Mesothelial cell of epicardium (in vitro differentiated cells): ENCODE measurements at regions not wholly inside any gene's neighbourhood (a gene's known extent, or its start where the extent isn't known, plus 50 kb on each side); places are given as distances from the start of the nearest gene placed in this dataset.

Experiments used
- DNase-seq, 2 experiments: peaks; one replicate each; pipeline ENCODE4 v3.0.0; 2021; ENCODE audit warnings: low spot score in 2 of 2; ENCODE audit not compliant: unreplicated experiment in 2 of 2
- H3K27ac Mint-ChIP-seq: 2 replicates; pipeline ENCODE4 v1.8.0; 2021; ENCODE audit warnings: mixed read lengths
- H3K27me3 Mint-ChIP-seq: 2 replicates; pipeline ENCODE4 v1.8.0; 2021; ENCODE audit warnings: low read depth, mixed read lengths
- H3K36me3 Mint-ChIP-seq: 2 replicates; pipeline ENCODE4 v1.8.0; 2021; ENCODE audit warnings: mixed read lengths
- H3K4me1 Mint-ChIP-seq: 2 replicates; pipeline ENCODE4 v1.8.0; 2021; ENCODE audit warnings: mixed read lengths
- H3K4me3 Mint-ChIP-seq: 2 replicates; pipeline ENCODE4 v1.8.0; 2021; ENCODE audit warnings: mild to moderate bottlenecking, moderate library complexity, mixed read lengths
- H3K9me3 Mint-ChIP-seq: 2 replicates; pipeline ENCODE4 v1.8.0; 2021; ENCODE audit warnings: mixed read lengths
- TF ChIP-seq, protein P1 (sequence below): fragments of 200-600 bp; sonication (generic); IDR thresholded peaks from one replicate; pipeline ENCODE4 v1.5.0; 2021; ENCODE audit warnings: antibody characterized with exemption; ENCODE audit not compliant: unreplicated experiment

DNA sequence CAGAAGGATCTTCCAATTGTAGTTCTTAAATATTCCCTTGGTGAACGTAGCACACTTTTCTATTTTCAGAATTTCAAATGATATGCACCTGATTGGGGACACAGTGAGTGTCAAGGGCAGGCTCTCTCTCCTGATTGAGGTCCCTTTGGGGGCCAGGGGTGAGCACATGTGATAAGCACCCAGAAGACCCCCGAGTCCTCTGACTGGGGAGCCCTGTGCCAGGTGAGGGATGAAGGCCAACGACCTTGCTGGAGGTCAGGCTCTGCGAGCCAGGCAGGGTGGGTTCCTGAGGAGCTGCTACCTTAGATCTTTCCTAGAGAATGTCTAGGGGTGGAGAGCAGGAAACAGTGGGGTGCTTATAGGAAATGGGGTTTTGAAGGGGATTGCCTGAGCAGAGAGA, 1253.9 kb downstream of the BRD1 start:
- H3K27me3 Mint-ChIP-seq = peaks cover 54% of the 10 kb centered on the region
- H3K4me3 Mint-ChIP-seq = peak overlapping the region; percentile 57
- peaks cover 1% of the 10 kb centered on the region for H3K4me1 Mint-ChIP-seq
- TF ChIP-seq, protein P1, sequence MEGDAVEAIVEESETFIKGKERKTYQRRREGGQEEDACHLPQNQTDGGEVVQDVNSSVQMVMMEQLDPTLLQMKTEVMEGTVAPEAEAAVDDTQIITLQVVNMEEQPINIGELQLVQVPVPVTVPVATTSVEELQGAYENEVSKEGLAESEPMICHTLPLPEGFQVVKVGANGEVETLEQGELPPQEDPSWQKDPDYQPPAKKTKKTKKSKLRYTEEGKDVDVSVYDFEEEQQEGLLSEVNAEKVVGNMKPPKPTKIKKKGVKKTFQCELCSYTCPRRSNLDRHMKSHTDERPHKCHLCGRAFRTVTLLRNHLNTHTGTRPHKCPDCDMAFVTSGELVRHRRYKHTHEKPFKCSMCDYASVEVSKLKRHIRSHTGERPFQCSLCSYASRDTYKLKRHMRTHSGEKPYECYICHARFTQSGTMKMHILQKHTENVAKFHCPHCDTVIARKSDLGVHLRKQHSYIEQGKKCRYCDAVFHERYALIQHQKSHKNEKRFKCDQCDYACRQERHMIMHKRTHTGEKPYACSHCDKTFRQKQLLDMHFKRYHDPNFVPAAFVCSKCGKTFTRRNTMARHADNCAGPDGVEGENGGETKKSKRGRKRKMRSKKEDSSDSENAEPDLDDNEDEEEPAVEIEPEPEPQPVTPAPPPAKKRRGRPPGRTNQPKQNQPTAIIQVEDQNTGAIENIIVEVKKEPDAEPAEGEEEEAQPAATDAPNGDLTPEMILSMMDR = no peak
- H3K9me3 Mint-ChIP-seq = peaks cover 21% of the 10 kb centered on the region
- no peak for DNase-seq
- H3K36me3 Mint-ChIP-seq = peaks cover 2% of the 10 kb centered on the region
- H3K27ac Mint-ChIP-seq = no peak overlapping the region

DNA sequence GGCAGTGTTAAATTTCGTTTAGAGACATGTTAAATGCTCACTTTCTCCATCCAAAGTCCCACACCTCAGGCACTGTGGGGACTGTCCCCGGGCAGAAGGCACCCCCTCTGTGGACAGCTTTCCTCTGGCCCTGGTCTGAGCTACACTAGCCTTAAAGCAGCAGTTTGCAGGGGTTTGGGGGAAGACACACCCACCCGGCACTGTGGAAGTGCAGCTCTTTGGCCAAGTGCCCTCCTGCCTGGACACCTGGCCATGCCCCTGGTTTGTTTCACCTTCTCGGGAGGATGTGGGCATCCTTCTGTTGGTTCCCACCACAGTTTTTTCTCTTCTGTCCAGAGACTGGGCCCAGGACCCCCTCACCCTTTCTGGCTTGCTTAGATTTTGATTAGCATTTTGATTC, 1254.7 kb downstream of the BRD1 start:
- TF ChIP-seq, protein P1 = no peak
- Mint-ChIP-seq H3K9me3 (peaks cover 21% of the 10 kb centered on the region), H3K36me3 (peaks cover 2% of the 10 kb centered on the region), H3K4me1 (peaks cover 1% of the 10 kb centered on the region), H3K4me3 (no peak overlapping the region), H3K27ac (no peak overlapping the region), H3K27me3 (peaks cover 48% of the 10 kb centered on the region)
- no peak for DNase-seq

DNA sequence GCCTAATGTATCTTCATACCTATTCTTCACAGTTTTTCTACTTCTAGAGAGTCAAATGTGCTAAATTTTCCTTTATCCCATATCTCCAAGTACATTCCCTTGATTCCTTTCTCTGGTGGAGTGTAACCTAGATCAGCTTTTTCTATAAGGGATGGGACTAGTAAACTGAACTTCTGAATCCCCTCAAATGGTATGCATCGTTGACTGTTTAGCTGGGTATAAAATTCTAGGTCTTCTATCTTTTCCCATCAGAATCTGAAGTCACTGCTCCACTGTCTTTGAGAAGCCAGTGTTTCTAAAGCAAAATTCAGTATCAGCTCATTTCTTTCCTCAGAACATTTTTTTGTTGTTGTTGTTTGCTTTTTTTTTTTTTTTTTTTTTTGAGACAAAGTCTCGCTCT, 1256.8 kb downstream of the BRD1 start:
- H3K4me3 Mint-ChIP-seq = no peak overlapping the region
- peaks cover 21% of the 10 kb centered on the region for H3K9me3 Mint-ChIP-seq
- H3K27ac Mint-ChIP-seq = no peak overlapping the region
- TF ChIP-seq, protein P1 = no peak
- H3K27me3 Mint-ChIP-seq = peaks cover 40% of the 10 kb centered on the region
- peaks cover 2% of the 10 kb centered on the region for H3K36me3 Mint-ChIP-seq
- DNase-seq = no peak
- peaks cover 1% of the 10 kb centered on the region for H3K4me1 Mint-ChIP-seq

DNA sequence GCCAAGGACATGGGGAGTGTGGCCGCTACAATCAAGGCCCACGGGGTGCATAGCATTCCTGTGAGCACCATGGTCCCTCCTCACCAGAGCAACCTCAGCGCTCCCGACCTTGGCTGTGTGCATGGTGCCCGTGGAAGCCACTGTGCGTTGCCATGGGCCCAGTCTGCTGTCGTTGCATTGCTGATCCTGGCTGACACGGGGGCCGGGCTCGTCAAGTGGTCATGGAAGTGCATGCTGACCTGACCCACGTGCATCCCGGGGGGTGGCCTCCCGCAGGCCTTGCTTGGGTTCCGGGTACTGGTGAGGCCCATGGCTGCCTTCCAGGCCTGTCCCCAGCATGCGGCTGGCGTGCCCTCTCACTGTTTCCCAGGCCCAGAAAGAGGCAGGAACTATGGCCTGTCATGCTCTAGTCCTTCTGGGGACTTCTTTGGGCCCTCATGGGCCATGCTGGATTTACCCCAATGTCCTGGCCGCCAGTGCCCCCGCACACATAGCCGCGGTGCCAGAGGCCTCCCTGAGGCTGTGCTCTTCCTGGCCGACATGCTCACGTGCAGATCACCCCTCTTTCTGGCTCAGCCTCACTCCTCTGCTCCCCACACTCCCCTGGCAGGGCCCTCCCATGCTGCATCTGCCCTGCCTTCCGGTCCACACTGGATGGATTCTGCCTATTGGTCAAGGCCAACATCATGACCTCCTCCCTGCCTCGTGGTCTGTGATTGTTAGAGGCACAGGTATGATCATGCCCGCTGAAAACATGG, 1258.0 kb downstream of the BRD1 start:
- Mint-ChIP-seq H3K27ac (no peak overlapping the region), H3K9me3 (peaks cover 21% of the 10 kb centered on the region), H3K36me3 (peaks cover 2% of the 10 kb centered on the region), H3K27me3 (peaks cover 36% of the 10 kb centered on the region), H3K4me3 (no peak overlapping the region), H3K4me1 (no peaks in the 10 kb centered on the region)
- no peak for DNase-seq
- TF ChIP-seq, protein P1 = no peak

DNA sequence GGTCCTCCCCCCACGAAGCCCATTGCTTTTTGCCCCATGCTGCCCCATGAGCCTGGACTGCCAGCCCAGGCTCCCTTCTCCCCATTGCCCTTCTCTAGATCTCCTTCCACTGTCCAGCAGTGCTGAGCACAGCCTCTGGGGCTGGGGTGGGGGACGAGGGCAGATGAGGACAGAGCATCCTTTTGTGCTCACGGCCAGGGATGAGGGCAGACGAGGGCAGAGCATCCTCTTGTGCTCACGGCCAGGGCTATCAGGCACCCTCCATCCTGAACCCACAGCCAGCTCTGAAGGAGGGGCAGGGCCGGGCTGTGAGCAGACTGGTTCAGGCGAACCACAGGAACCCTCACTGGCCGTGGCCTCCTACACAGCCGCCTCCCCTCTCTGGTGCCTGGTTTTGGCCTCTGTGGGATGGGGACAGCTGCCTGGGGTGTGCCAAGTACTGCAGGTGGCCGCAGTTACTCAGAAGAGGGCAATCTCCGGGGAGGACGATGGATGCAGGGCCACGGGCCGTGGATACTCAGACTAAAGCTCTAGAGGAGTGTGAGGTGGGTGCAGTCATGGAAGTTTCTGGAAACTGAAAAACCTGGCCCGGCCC, 1258.8 kb downstream of the BRD1 start:
- TF ChIP-seq, protein P1 = no peak
- Mint-ChIP-seq H3K4me3 (no peak overlapping the region), H3K27ac (no peak overlapping the region), H3K27me3 (peaks cover 30% of the 10 kb centered on the region), H3K36me3 (peaks cover 2% of the 10 kb centered on the region), H3K9me3 (peaks cover 21% of the 10 kb centered on the region), H3K4me1 (no peaks in the 10 kb centered on the region)
- no peak for DNase-seq
